Limb (tissue), 2 donors: ENCODE measurements at regions not wholly inside any gene's neighbourhood (a gene's known extent, or its start where the extent isn't known, plus 50 kb on each side); places are given as distances from the start of the nearest gene placed in this dataset.
"Not testable (repeated sequence)": the region's sequence is repeated elsewhere in the genome, so short reads cannot be mapped to it uniquely, and the experiment has no call there.

Source experiments
- DNase-seq, 2 donors: peaks; one replicate each; pipeline ENCODE4 v3.0.0-alpha.2; 2016; ENCODE audit errors: extremely low spot score in 2 of 2

GRCh38 chrX:114272096-114272686 lies 311.7 kb upstream of the HTR2C start:
- DNase-seq, result no peak

GRCh38 chrX:114270371-114270770 lies 313.5 kb upstream of the HTR2C start:
- not testable (repeated sequence) for DNase-seq

DNA sequence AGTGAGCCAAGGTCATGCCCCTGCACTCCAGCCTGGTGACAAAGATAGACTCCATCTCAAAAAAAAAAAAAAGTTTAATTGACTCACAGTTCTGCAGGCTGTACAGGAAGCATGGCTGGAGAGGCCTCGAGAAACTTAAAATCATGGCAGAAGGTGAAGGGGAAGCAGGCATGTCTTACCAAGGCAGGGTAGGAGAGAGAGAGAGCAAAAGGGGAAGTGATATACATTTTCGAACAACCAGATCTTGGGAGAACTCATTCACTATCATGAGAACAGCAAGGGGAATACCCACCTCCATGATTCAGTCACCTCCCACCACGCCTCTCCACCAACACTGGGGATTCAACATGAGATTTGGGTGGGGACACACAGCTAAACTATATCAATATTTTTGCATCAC lies 315.2 kb upstream of the HTR2C start:
- no peak for DNase-seq

DNA sequence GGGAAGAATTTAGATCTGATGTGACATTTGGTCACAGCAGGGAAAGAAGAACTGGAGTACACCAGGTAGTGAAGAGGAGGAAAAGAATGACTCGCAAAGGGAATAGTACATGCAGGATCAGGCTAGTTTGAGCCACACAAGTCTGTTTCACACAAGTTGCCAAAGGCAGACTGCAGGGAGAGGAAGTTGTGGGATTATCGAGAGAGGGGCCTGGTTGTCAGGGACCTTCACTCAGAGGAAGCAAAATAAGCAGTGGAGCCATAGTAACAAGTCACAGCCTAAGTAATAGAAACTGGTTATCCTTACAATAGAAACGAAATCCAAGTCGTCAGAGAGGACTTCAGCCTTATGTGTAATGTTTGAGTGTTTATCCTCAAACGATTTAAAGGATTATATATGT lies 316.7 kb upstream of the HTR2C start:
- no peak for DNase-seq

DNA sequence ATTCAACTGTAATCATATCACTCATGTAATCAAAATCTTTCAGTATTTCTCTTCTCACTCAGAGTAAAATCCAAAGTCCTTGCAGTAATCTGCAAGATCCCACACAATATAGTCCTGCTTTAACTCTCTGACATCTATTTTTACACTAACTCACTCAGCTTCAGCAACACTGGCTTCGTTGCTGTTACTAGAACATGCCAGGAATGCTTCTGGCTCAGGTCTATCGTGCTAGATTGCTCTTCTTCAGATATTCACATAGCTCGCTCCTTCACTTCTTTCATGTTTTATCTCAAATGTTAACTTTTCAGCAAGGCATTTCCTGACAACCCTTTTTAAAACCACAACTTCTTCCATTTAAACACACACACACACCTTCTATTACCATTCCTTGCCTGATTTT lies 331.7 kb upstream of the HTR2C start:
- no peak for DNase-seq

DNA sequence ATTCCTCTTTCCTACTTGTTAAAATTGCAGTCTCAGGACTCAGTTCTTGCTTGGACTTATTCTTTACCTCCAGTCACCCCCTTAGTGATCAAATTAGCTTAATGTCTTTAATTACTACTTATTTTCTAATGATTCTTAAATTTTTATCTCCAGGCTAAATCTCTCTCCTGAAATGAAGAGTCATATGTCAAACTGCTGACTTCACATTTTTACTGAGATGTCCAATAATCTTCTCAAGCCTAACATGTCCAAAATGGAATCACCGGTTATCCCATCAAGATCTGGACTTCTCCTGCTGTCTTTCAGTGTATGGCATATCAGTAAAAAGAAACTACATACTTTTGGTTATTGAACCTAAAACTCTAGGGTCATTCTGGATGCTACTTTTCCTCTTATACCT lies 332.3 kb upstream of the HTR2C start:
- DNase-seq, result no peak

GRCh38 chrX:114221445-114221844 lies 362.4 kb upstream of the HTR2C start:
- DNase-seq, result no peak

- no peak for DNase-seq
These were observed 373.0 kb upstream of the HTR2C start for GRCh38 chrX:114210879-114211278.

DNA sequence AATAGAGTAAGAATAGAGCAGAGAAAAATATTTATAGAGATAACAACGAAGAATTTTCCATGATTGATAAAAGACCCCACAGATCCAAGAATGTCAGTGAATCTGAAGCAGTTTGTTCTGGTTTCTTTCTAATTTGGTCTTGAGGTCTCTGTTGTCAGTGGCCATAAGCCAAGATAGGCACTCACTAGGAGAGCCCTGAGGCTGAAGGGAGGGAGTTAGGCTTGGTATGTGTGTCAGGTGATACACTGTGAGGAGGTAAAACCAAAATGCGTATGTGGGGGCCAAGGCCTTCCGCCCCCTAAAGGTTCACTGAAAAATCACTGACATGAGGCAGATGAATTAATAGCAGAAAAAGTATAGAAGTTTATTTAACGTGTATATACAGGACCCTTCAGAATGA lies 382.3 kb upstream of the HTR2C start:
- DNase-seq, result no peak

DNA sequence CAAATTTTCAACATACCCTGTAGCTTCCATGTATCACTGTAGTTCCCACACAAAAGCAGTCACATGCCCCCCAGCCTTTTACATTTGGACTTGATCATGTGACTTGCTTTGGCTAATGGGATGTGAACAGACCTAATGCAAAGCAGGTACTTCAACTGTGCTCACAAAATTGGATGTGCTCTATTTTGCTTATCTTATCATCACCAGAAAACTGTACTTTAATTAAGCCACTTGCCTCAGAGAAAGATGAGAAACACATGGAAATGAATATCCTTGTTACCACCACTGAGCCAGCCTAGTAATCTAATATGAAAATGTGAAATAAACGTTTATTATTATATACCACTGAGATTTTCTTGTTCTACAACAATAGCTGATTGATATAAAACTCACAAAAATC lies 402.7 kb upstream of the HTR2C start:
- DNase-seq, result no peak

GRCh38 chrX:114178126-114178525 lies 405.8 kb upstream of the HTR2C start:
- DNase-seq, result no peak

GRCh38 chrX:114167276-114167675 lies 416.6 kb upstream of the HTR2C start:
- not testable (repeated sequence) for DNase-seq

DNA sequence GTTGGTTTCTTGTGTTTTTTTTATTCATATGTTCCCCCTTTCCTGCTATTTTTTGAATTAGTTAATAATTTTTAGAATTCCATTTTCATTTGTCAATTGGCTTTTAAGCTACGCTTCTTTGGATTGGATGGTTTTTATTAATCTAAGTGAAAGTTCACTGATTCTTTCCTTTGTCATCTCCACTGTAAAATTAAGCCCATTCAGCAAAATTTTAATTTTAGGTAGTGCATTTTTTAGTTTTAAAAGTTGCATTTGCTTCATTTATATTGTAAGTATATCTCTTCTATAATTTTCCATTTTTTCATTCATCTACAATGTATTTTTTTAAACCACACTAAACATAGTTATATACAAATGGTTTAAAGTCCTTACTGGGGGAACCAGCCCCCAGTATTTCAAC lies 417.3 kb upstream of the HTR2C start:
- DNase-seq, result no peak

DNA sequence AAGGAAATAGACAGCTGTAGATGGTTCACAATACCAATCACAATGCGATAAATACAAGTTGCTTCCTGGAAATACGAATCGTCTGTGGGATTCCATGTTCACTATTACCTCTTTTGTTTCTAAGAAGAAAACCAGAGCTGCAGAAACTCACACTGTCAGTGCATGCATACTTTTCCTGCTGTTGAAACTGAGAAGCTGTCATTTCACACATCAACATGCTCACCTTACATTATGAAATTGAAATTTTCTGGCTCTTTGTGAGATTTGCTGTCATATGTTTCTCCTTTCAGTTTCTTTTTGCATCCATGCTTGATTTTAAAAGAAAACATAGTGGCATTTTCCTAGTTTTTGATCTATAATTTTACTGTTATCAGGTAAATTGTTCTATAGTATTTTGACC lies 418.3 kb upstream of the HTR2C start:
- no peak for DNase-seq

DNA sequence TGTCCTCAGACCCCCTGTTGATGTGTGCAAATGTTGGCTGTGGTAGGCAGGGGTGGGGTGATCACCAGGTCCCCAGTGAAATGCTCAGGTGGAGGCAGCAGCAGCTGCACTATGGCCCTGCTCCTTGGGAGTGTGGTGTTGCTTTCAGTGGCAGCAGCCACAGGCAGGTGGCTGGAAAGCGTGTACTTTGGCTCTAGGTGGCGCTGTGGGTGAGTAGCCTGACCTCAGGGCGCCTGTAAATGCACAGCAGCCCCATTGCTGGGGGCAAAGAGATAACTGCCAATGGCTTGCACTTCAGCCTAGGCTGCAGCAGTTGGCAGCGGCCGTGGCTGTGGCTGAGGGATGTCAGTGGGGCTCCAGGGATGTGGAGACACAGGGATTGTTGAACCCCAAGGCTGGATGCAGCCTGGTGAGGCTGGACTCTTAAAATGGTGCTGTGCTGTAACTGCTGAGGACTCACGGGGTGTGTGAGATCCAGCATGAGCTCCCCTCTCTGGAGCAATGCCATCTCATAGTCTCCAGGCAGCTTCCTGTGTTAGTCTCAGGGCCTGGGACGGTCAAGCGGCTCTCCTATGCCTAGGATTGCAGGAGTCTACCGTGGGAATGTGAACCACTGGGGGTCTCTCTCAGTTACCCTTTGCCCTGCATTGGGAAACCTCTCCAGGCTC lies 421.7 kb upstream of the HTR2C start:
- DNase-seq, result no peak

DNA sequence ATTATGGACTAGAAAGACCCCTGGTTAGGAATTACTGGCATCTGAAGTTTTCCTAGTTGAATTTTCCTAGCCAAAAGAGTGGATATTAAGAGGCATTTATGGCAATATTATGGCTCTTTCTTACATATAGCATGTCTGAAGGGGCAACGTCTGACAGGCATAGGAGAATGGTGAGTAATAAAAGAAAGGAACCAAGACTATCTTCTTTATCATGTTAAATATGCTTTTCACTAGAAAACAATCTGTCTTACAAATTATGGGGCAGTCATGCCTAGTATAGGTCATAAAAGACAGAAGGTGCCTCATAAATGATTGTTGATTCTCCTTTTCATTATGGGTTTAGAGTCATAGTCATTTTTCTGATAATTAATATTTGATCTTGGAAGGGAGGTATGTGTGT lies 431.1 kb upstream of the HTR2C start:
- no peak for DNase-seq

DNA sequence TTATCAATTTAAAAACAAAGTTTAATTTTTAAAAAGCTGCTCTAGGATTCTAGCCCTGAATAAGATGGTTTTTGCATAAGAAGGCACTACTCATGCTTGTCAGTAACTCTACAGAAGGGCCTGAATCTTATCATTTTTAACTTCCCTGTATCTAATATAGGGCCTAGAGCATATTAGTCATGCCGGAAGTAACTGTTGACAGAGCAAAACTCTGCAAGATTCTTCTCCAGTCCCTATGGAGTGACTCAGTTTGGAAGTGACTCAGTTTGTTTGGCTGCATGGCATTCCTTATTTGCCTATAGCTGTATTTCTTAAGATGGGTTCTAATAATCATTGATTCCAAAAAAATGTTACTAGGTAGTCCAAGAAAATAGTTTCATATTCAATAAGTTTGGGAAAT lies 431.8 kb upstream of the HTR2C start:
- DNase-seq, result no peak

DNA sequence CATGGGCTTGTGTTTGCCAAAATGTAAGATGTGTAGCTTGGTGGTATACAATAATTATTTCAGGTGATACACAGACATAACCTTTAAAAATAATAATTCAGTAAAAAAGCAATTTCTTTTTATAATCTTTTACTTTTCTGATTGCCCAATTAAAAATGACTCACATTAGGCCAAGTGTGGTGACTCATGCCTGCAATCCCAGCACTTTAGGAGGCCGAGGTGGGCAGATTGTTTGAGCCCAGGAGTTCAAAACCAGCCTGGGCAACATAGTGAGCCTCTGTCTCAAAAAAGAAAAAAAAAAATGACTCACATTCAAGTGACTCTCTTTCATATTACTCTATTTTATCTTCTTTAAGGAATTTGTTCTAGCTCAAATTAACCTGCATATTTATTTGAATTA lies 449.4 kb upstream of the HTR2C start:
- no peak for DNase-seq

DNA sequence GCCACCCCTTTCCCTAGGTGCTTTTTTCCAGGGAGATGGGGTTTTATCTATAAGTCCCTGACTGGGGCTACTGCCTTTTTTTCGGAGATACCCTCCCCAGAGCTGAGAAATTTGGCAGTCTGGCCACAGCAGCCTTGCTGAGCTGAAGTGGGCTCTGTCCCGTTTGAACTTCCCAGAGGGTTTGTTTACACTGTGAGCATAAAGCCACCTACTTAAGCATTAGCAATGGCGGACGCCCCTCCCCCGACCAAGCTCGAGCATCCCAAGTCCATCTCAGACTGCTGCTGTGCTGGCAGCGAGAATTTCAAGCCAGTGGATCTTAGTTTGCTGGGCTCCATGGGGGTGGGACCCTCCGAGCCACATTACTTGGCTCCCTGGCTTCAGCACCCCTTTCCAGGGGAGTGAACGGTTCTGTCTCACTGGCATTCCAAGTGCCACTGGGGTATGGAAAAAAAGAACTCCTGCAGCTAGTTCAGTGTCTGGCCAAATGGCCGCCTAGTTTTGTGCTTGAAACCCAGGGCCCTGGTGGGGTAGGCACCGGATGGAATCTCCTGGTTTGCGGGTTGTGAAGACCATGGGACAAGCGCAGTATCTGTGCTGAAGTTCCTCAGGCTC lies 456.4 kb upstream of the HTR2C start:
- no peak for DNase-seq

GRCh38 chrX:114127005-114127404 lies 456.9 kb upstream of the HTR2C start:
- no peak for DNase-seq

- DNase-seq, result no peak
These were observed 482.8 kb upstream of the HTR2C start for GRCh38 chrX:114101081-114101480.

GRCh38 chrX:114097866-114098265 lies 486.0 kb upstream of the HTR2C start:
- DNase-seq, result no peak

- DNase-seq, result no peak
These were observed 486.5 kb upstream of the HTR2C start for GRCh38 chrX:114097427-114097826.
